H1 (cell line): ENCODE measurements at regions not wholly inside any gene's neighbourhood (a gene's known extent, or its start where the extent isn't known, plus 50 kb on each side); places are given as distances from the start of the nearest gene placed in this dataset.

ENCODE experiments used
- JUND ChIP-seq: IDR thresholded peaks from 2 replicates; pipeline ENCODE4 v1.6.1; 2011; ENCODE audit warnings: mild to moderate bottlenecking, improper control_type of control experiment, low read length
- KDM5A ChIP-seq: fragments of 200-600 bp; IDR thresholded peaks from 2 replicates; pipeline ENCODE4 v1.7.1; 2012; ENCODE audit warnings: mild to moderate bottlenecking, low read length, inconsistent platforms, mixed read lengths
- MAFK ChIP-seq: IDR thresholded peaks from 2 replicates; pipeline ENCODE4 v1.6.1; 2012; ENCODE audit warnings: low read depth, mild to moderate bottlenecking, improper control_type of control experiment, low read length
- POLR2A ChIP-seq, 2 experiments: IDR thresholded peaks; 1 replicate in 1 of 2; 2 replicates in 1 of 2; pipeline ENCODE4 v1.6.1; 2011; ENCODE audit warnings: low read depth in 2 of 2, low read length in 2 of 2, mild to moderate bottlenecking in 2 of 2; ENCODE audit errors: control extremely low read depth in 1 of 2
- POLR2AphosphoS5 ChIP-seq: IDR thresholded peaks from 2 replicates; pipeline ENCODE4 v1.6.1; 2011; ENCODE audit warnings: low read depth, low read length
- POU5F1 ChIP-seq: IDR thresholded peaks from 2 replicates; pipeline ENCODE4 v1.6.1; 2011; ENCODE audit warnings: low read depth, mild to moderate bottlenecking, low read length, moderate library complexity
- SIN3A ChIP-seq, 2 experiments: IDR thresholded peaks in 1 of 2; conservative IDR thresholded peaks in 1 of 2; 2 replicates each; pipeline ENCODE4 v1.6.1; 2011 to 2012; ENCODE audit warnings: low read length in 2 of 2, improper control_type of control experiment in 1 of 2, low read depth in 1 of 2, mild to moderate bottlenecking in 1 of 2
- SIX5 ChIP-seq: IDR thresholded peaks from 2 replicates; pipeline ENCODE4 v1.6.1; 2011; ENCODE audit warnings: mild to moderate bottlenecking, low read depth, low read length
- SRF ChIP-seq: IDR thresholded peaks from 2 replicates; pipeline ENCODE4 v1.6.1; 2011; ENCODE audit warnings: mild to moderate bottlenecking, low read depth, low read length, moderate library complexity
- TCF12 ChIP-seq: IDR thresholded peaks from 2 replicates; pipeline ENCODE4 v1.6.1; 2011; ENCODE audit warnings: low read depth, mild to moderate bottlenecking, low read length
- TF ChIP-seq, protein P1 (sequence below): IDR thresholded peaks from 2 replicates; pipeline ENCODE4 v1.6.1; 2011; ENCODE audit warnings: low read length, improper control_type of control experiment
- TF ChIP-seq, protein P2 (sequence below): IDR thresholded peaks from 2 replicates; pipeline ENCODE4 v1.6.1; 2012; ENCODE audit warnings: low read length, inconsistent platforms
- TF ChIP-seq, protein P3 (sequence below), 3 experiments: IDR thresholded peaks; 1 replicate in 2 of 3; 2 replicates in 1 of 3; pipeline versions ENCODE4 v1.5.1 to v1.6.1; 2011; ENCODE audit warnings: low read length in 3 of 3, mild to moderate bottlenecking in 3 of 3, inconsistent platforms in 2 of 3, low read depth in 1 of 3, moderate library complexity in 1 of 3; ENCODE audit not compliant: insufficient read depth in 1 of 3; ENCODE audit errors: control extremely low read depth in 1 of 3

DNA sequence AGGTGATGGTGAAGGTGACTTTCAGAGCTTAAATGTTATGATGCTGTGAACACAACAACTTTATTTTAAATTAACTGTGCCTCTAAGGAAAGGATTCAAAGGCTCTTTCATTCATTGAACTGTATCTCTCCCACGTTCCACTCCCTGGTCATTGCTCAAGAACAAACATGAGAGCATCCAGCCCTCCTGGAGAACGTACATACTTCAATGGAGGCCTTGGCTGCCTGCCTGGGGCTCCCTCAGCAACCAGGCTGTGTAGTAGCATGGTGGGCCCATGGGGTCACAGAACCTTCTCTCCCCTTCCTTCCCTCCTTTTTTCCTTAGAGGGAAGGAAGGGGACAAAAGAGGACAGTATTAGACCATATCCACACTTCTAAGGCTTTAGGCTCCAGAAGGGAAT is 234.3 kb downstream of the CDC5L start:
- TF ChIP-seq, protein P1, sequence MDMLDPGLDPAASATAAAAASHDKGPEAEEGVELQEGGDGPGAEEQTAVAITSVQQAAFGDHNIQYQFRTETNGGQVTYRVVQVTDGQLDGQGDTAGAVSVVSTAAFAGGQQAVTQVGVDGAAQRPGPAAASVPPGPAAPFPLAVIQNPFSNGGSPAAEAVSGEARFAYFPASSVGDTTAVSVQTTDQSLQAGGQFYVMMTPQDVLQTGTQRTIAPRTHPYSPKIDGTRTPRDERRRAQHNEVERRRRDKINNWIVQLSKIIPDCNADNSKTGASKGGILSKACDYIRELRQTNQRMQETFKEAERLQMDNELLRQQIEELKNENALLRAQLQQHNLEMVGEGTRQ = no peak
- TF ChIP-seq POLR2AphosphoS5 (no peak), SRF (no peak), MAFK (no peak), SIN3A (conservative IDR thresholded peaks at IDR 0.05 in 1 of 2, IDR thresholded peaks at IDR 0.05 in 1 of 2; ENCODE audit: low read depth in 1 of 2, low read length in 2 of 2) (no peak), POLR2A (IDR thresholded peaks at IDR 0.05; ENCODE audit: control extremely low read depth in 1 of 2, low read depth in 2 of 2, low read length in 2 of 2) (no peak), SIX5 (no peak), POU5F1 (no peak), KDM5A (no peak), TCF12 (no peak), JUND (no peak)
- TF ChIP-seq, protein P2, sequence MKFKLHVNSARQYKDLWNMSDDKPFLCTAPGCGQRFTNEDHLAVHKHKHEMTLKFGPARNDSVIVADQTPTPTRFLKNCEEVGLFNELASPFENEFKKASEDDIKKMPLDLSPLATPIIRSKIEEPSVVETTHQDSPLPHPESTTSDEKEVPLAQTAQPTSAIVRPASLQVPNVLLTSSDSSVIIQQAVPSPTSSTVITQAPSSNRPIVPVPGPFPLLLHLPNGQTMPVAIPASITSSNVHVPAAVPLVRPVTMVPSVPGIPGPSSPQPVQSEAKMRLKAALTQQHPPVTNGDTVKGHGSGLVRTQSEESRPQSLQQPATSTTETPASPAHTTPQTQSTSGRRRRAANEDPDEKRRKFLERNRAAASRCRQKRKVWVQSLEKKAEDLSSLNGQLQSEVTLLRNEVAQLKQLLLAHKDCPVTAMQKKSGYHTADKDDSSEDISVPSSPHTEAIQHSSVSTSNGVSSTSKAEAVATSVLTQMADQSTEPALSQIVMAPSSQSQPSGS = no peak
- TF ChIP-seq, protein P3, sequence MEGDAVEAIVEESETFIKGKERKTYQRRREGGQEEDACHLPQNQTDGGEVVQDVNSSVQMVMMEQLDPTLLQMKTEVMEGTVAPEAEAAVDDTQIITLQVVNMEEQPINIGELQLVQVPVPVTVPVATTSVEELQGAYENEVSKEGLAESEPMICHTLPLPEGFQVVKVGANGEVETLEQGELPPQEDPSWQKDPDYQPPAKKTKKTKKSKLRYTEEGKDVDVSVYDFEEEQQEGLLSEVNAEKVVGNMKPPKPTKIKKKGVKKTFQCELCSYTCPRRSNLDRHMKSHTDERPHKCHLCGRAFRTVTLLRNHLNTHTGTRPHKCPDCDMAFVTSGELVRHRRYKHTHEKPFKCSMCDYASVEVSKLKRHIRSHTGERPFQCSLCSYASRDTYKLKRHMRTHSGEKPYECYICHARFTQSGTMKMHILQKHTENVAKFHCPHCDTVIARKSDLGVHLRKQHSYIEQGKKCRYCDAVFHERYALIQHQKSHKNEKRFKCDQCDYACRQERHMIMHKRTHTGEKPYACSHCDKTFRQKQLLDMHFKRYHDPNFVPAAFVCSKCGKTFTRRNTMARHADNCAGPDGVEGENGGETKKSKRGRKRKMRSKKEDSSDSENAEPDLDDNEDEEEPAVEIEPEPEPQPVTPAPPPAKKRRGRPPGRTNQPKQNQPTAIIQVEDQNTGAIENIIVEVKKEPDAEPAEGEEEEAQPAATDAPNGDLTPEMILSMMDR (IDR thresholded peaks at IDR 0.05; ENCODE audit: control extremely low read depth in 1 of 3, insufficient read depth in 1 of 3, low read depth in 1 of 3, low read length in 3 of 3) = no peak
